ENCODE measurements at regions not wholly inside any gene's neighbourhood (a gene's known extent, or its start where the extent isn't known, plus 50 kb on each side); places are given as distances from the start of the nearest gene placed in this dataset.

DNA sequence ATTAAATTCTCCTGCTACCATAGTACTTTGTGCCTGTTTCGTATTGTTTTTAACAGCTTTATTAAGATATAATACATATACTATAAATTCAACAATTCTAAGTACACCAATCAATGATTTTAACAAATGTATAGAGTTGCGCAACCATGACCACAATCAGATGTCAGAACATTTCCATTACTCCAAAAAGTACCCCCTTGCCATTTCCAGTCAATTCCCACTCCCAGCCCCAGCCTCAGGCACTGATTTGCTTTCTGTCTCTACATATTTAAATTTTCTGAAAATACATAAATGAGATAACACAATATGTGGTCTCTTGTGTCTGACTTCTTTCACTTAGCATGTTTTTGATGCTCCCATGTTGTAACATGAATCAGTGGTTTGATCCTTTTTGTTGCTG lies 193.9 kb downstream of the FIGN start:
- no peak for DNase-seq

DNA sequence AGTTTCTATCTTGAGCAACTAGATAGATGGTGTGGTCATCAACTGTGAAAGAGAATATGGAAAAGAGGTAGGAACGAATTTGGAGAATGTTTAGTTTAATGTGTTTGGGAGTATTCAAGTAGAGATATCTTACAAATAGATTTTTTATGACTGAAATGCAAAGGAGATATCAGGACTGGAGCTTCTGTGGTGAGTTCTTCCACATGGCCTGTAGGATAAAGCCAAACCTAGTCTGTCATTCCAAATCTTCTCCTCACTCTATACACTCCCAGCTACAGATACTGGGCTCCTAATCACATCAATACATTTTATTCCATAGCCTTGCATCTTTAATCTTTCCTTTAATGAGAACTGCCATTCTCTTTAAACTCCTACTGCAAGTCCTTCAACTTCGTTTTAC lies 194.3 kb downstream of the FIGN start:
- no peak for DNase-seq

DNA sequence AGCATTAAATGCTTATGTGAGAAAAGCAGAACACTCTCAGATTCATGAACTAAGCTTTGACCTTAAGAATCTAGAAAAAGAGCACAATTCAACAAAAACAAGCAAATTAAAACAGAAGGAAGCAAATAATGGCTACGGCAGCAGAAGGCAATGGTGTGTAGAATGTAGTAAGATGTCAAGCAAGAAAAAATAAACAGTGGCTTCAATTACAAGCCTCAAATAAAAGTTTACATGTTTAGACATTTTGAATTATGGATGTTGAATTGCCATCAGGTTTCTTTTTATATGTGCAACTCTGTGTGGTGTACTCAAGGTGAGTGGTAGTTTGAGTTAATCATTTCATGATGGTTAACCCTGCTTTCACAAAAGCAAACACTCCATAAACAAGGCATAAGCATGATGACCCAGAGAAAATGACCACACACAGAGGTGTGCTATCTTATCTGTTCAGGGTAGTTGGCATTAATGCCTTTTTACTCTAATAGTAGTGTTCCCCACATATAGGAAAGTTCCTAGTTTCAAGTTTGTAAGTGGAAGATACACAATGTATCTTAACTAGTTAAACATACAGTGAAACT lies 207.1 kb downstream of the FIGN start:
- no peak for DNase-seq

DNA sequence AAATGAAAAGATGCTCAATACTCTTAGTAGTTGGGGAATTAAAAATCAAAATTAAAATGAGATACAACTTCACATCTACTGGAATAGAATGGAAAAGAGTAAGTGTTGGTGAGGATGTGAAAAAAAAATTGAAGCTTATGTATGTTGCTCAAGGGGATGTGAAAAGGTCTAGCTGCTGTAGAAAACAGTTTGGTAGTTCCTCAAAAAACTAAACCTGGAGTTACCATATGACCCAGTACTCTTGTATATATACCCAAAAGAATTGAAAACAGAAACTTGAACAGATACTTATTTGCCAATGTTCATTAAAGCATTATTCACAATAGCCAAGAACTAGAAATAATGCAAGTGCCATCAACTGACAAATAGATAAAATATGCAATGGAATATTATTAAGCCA lies 208.4 kb downstream of the FIGN start:
- no peak for DNase-seq

DNA sequence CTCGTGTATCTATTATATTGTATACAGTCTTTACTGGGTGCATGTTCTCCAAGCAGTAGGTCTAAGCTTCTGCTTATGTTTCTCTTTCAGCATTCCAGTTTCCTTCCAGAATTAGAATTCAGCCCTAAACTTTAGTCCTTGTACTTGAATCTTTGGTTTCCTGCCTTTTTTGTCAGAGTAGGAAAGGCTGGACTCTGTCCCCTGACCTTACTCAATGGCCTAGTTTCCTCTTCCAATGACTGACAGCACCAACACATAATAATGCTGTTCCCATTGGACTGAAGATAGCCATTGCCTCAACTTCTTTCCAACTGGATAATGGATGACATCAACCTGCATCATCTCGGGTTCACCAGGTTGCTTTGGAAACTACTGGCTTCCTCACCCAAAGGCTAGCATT lies 217.0 kb downstream of the FIGN start:
- DNase-seq = no peak

DNA sequence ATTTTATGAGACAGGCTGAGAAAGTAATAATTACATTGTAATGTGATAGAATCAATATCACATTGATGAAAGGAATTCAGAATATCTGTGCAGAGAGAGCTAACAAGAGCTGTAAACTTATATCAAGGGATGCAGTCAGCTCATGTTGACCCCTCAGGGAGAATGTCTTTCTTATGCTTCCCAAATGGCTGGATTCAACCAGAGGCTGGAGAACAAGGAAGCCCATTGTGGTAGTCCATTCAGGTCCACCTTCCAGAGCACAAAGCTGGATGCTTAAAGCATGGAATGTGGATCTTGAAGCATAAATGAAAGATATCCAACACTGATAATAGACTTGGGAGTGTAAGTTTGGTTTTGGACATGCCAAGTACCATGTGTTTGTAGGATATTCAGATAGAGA lies 220.0 kb downstream of the FIGN start:
- no peak for DNase-seq

DNA sequence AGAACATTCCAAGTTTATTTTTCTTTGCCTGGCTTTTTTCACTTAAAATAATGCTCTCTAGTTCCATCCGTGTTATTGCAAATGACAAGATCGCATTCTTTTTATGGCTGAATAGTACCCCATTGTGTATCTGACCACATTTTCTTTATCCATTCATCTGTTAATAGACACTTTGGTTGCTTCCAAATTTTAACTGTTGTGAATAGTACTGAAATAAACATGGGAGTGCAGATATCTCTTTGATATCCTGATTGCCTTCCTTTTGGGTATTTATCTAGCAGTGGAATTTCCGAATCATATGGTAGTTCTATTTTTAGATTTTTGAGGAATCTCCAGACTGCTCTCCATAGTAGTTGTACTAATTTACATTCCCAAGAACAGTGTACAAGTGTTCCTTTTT lies 230.5 kb downstream of the FIGN start:
- no peak for DNase-seq

DNA sequence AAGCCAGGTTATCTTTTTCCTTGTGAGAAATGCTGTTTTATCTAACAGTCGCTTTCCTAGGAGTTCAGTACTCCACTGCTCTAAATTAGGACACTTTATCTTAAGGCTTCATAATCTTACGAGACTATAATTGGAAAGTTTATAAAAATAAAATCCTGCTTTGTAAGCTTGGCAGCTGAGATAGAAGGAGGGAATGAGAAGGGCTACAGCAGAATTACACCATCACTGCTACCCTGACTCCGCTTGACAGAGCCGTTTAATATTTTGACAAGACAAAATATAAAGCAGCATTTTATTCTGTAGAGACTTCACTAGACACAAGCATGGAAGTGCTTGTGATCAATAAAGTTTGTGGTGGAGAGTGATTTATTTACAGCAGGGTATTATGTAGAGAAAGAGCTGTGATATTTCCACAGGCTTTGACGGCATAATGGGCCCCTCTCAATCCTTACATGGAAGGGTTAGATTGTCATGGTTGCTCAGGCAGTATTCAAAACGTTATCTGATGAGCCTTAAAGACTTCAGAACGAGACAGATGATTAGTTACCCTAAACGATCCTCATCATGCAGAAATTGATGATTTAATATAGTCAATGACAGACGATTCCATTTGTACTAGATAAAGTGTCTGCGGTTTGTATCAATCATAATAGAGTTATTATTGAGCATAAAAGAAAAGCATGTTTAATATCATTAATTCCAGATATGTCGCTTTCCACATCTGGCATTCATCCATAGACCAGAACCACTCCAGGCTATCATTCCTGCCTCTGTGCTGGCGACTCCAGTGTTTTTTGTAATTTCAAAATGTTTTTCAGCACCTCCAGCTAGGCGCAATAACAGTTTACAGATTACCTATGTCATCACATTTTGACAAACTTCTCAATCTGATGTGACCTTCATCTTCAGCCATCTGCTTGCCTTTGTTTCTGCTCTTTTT lies 242.2 kb downstream of the FIGN start:
- DNase-seq = no peak

DNA sequence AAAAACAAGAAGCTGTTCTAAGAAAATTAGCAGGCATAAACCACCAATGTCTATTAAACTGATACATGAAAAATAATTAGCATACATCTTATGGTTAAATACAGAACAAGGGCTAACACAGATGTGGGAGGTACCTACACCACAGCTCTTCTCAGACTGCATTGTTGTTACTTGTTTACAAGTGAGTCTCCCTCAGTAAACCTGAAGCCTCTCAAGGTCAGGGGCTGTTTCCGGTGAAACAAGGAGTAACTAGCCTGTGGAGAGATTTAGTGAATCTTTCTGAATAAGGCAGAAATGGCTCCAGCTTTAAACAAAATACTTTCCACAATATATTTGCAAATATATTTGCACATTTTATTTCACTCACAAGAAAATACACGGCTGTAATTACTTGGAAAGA lies 244.0 kb downstream of the FIGN start:
- DNase-seq = no peak

DNA sequence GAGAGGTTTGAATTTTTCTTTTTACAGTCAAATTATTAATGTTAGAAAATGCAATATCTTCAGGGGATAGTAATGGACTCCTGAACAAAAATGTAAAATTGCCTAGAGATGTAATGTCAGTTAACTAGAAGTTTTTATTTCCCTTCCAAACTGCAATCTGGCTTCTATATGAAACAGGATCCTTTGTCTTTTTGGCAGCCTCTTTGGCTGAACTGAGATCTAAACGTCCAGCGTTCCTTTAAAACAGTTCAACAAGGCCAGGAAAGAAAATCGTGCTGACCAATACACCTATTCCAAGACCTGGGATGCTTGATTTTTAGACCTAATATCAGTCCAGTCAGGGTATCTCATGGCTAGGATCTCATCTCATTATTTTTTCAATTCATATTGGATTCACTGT lies 245.5 kb downstream of the FIGN start:
- no peak for DNase-seq

DNA sequence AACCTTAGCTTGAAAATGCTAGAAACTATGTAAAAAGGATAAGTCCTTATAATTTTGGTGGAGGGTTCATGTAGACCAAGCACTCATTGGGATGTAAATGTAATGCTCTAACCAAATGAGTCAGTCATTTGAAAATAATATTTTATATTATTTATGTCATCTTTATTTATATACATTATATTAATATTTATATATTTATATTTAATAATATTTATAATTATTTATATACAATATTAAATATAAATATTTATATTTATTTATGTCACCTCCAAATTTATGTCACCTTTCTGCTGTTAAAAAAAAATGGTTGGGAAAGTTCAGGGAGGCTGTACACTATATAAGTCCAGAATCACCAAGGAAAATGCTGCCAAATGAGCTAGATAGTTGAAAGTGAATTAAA lies 254.3 kb downstream of the FIGN start:
- no peak for DNase-seq

DNA sequence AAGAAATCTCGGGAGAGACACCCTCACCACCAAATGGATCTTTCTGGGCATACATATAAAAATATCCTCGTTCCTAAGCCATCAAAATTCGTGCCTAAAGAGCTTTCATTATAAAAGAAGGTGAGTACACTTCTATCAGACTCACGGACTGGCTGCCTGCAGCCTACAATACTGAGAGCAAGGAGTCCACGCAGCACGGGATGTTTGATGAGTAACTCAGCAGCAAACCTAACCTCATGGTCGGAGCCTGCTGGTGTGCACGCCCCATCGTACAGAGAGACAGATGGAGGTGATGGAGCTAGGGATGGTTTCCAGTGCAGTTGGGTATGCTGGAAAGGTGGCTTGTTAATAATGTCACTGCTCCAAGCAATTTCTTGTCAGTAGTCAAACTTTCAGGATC lies 256.2 kb downstream of the FIGN start:
- DNase-seq = no peak

DNA sequence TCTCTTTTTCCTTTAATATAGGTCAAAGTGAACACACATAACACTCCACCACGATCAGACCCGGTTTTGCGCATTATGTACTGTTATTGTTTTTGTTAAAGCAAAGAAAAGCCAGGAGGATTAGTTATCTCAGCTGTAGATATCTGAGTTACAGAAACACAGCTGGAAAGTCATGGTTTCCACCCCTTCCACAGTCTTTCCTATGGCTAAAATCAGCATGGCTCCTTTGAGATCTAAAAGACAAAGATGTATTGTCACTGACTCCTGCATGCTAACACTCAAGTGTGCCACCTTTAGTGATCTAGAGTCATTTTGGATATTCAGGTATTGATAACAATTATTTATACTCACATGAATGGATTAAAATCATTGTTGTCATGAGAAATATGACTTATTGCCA lies 260.0 kb downstream of the FIGN start:
- DNase-seq = no peak

DNA sequence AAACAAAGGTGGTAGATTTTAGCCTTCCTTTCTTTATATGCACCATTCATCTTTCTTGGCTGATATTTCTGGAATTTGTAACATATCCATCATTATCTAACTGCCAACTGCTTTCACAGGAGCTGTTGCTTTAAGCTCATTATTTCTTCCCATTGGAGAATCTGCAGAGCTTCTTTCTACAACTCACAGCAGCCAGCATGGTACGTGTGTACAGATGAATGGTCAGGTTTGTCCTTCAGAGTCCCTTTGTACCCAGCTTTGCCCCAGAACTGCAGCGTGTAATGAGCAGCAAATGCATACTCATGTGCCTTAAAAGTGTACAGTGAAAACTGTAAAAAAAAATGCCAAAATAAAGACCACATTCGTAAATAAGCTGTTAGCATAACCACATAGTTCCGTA lies 260.9 kb downstream of the FIGN start:
- DNase-seq = no peak

DNA sequence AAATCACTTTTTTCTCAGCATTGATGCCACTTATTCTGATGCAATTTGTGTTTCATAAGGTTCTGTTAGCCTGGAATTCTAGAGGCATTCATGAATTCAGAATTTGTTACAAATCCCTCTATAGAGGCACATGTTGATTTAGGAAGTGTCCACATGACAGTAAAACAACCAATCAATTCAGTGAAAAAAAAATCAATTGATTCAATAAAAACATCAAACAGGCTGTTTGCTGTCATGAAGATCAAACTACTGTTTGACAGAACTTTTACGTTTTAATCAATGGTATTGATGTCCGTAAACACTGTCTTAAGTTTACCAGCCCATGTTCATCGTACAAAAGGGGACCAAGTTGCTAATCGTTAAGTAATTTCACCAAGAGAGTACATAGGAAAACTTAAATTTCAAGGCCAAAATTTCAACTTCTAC lies 261.5 kb downstream of the FIGN start:
- no peak for DNase-seq

DNA sequence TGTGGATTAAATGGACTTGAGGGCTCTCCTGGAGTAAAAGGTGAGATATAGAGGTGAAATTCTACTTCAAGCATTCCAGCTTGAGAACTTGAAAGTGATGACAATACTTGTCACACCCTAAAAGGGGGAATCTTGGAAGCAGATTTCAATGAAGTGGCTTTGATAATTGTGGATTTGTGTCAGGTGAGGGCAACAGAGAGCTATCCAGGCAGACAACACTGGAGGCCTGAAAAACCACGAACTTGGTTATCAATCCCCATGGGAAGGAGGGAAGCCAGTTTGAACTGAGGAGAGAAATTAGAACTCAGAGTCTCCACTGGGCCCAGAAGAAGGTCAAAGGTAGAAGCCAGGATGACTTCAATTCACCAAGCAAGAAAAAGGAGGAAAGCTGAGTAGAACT lies 263.9 kb downstream of the FIGN start:
- DNase-seq = no peak

DNA sequence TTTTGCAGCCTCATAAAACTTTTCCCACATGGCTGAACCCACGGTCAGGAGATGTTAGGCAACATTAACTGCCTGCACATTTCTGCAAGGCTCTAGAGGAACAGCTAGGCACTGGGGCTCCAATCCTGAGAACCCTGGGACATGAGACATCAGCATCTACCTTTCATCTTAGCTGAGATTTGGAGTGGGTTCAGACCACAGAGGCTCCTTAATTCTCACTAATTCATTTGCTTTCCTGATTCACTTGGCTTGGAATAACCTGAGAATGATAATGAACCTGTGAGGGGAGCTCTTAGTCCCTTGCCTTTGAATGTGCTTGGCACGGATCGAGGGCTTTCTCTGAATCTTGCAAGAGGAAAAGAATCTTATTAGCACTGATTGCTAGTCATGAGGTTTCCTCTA lies 266.2 kb downstream of the FIGN start:
- DNase-seq = no peak

DNA sequence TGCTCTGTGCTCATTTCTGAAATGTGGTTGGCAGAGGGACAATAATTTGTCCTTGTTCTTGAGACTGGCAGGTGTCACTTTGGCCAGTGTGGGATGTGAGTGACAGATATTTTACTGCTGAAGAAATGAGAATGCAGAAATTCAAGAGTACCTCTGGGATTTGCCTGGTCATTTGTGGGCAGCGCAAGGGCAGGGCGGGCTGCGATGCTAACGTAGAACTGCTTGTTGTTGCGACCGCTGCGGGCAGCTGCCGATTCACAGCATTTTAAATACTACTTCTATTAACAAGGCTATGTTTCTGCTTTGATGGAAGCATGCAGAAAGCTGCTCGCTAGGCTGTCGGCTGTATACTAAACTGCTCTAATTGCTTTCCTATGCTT lies 268.6 kb downstream of the FIGN start:
- no peak for DNase-seq

DNA sequence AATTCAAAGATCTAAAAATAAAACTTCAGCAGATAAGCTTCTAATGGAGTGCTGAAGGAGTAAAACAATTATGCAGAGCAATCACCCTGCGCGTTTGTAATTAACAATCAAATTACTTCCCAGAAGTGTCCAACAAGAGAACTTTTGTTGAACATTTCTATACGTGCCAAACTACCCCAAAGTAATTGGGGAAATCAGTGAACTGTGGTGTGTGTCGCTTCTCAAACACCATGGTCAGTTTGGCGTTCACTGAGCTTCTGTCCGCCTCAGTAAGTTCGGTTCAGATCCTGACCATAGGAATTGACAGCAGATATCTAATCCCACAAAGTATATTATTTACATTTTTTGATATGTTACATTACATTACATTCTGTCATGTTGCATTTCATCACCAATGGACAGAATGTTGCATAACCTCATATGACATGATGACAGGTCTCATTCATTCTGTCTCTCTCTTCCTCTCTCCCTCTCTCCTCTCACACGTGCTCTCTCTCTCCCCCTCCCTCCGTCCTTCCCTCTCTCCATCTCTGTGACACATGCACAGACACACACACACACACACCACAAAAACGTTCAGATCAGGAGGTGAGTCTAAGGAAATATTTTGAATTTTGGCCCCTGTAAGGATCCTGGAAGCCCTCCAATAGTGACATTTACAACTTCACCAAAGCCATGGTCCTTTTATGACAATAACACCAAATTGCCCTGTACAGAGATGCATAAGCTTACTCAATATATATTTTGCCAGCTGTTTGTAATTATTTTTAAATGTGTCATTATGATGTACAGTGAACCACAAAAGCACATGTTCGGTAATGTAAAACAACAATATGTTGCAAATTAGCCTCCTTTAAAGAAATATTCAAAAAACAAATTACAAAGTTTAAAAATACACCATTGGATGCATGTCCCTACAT lies 269.2 kb downstream of the FIGN start:
- no peak for DNase-seq

DNA sequence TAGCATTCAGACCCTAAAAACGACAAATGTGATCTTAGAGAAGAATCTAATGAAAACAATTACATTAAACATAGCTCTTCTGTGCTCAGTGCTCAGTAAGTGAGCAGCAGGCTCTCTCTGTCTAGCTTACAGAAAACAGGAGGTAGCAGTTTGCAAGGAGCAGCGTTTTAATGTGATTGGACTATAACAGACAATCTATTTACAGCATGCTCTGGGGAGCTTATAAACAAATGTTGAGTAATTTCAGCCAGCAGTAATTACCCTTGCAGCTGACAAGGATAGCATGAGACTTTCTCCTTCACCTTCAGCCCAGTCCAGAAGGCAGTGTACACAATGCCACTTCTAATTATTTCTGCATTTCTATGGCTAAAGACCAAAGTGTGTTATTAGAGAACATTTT lies 270.4 kb downstream of the FIGN start:
- DNase-seq = no peak

DNA sequence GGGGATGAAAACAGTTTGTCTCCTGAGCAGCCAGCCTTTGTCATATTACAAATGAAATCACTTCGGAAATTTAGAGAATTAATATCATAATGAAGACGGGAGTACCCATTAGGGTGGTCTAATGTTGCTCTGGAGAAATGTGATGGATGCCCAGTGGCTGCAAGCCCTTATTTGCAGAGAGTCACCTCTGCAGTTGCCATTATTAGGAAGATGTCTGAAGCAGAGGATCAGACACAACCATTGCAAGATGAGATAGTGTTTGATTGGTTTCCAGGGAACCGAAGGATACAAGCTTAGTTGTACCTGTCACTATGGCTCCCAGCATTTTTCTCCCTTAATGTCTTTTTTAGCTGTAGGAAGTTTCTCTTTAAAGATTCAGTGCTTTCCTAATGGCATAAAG lies 272.4 kb downstream of the FIGN start:
- DNase-seq = no peak

DNA sequence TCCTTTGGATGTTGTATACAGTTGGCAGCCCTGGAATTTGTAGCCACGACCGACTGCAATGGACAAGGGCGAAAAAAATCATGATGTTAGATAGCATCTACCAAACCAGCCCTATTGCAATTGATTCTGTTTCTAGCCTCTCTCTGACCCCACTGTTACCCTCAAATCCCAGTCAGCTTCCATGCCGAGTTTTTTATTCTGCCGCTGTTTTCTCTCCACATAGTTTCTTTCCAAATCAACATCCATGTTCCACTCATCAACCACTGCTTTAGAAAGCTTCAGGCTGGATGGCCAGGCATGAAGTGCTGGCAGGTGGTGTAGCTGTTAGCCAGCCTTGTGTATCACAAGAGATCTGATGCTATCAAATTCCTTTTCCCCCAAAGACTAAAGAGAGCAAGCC lies 272.8 kb downstream of the FIGN start:
- no peak for DNase-seq

DNA sequence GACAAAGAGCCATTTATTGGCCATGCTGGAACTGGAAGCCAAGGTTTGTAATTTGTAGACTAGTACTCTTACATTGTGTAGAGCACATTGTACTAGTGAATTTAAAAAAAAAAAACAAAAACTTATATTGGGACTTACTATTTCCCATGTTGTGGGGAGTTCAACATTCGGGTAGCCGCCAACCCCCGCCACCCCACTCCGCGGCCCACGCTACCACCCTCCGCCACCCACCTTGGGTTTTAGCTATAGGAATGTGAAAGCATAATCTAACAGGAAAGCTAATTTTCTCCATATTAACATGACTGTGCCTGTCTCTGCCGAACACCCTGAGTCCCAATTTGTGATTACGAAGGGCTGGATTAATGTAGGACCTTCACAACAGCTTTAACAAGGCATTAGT lies 275.8 kb downstream of the FIGN start:
- no peak for DNase-seq

Measured in activated CD4-positive, alpha-beta T cell treated with anti-CD3 and anti-CD28 coated beads, Interleukin-2, amount 50 U/mL, for 48 hours (primary cell).